DMS79 (cell line): ENCODE measurements at regions not wholly inside any gene's neighbourhood (a gene's known extent, or its start where the extent isn't known, plus 50 kb on each side); places are given as distances from the start of the nearest gene placed in this dataset.

ENCODE experiments used
- DNase-seq: peaks from one replicate; lab custom pipeline; 2025; lab: John Stamatoyannopoulos, UW

- DNase-seq, result no peak
Observed at GRCh38 chr21:27257908-27258556, 291.1 kb upstream of the ADAMTS5 start.

- DNase-seq, result no peak
Observed at GRCh38 chr21:27257226-27257625, 290.3 kb upstream of the ADAMTS5 start.

DNA sequence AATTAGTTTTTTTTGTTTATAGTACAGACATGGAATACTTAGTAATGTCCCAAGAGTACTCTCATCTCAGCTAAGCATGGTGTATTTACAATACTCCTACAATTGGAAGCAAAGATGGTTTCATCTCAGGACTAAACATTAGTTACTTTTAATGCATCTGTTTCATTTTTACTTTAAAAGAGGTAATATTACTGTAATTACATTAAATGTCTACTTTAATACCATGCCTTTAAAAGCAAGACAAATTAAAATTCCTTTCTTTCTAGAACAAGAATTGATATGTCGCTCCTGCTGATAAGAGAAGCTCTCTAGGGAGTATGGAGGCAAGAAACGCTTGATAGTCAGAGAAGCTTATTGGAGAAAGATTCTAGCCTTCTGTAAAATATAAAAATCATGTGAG, 284.9 kb upstream of the ADAMTS5 start:
- DNase-seq, result no peak

DNA sequence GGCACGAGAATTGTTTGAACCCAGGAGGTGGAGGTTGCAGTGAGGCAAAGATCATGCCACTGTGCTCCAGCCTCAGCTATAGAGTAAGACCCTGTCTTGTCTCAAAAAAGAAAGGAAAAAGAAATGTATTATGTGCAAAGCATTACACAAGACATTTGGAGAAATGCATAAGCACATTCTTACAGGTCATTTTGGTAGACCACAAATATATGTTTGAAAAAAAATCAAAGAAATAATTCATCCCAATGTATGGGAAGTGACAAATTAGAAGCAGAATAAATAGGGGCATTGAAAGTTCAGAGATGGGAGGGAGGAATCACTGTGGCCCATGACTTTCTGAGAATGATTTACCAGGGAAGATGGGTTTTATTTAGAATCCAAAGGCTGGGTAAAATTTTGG, 283.5 kb upstream of the ADAMTS5 start:
- DNase-seq, result no peak

DNA sequence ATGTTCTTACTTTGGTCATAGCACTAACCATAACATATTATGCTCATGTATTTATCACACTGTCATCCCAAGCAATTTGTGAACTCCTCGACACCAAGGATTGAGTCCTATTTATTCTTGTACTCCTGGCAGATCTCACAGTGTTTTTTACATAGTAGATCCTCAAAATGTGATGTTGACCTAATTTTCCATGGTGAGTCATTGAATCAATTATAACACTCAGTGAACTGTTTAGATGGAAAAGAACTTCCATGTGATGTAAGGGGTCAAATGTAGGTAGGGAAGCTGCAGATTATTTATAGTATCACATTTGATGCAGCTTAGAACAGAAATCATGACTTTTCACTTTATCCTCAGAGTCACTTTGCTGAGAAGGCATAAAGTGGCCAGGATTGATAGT, 281.9 kb upstream of the ADAMTS5 start:
- no peak for DNase-seq

GRCh38 chr21:27246741-27247140, 279.9 kb upstream of the ADAMTS5 start:
- DNase-seq, result no peak

GRCh38 chr21:27244776-27245175, 277.9 kb upstream of the ADAMTS5 start:
- no peak for DNase-seq

DNA sequence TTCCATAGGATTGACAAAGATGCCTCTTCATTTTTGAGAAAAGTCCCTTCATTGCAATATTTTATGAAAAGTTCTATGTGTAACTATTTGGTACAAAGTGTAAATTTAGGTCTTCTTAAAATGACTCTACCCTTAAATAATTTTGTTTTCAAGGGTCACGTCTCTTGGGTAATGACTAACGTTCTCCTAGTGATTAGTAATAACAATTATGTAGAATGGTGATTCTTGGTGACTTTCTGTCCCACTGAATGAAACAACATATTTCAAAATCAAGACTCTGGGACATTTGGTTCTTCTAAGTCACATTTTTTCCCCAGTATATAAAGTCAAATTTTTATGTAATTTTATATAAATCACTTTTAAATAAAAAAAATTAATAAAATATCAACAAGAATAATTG, 277.5 kb upstream of the ADAMTS5 start:
- no peak for DNase-seq

DNA sequence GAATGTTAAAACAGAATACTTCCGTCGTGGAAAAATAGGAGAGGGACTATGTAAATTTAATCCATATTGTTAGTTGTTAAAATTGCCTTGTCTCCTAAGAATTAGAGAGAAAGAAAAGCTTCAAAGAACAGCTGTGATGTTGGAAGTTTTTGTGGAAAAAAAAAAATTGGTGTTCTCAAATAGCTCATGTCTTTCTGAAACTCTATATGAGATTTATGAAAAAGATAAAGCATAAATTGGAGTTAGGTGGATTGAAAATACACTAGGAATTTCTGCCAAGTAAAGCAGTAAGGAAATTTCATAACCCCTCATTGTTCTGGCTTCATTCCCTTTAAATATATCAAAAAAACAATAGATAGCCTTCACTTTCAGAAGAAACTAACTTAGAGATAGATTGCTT, 274.0 kb upstream of the ADAMTS5 start:
- DNase-seq, result no peak

GRCh38 chr21:27233514-27234115, 266.7 kb upstream of the ADAMTS5 start:
- DNase-seq, result no peak

DNA sequence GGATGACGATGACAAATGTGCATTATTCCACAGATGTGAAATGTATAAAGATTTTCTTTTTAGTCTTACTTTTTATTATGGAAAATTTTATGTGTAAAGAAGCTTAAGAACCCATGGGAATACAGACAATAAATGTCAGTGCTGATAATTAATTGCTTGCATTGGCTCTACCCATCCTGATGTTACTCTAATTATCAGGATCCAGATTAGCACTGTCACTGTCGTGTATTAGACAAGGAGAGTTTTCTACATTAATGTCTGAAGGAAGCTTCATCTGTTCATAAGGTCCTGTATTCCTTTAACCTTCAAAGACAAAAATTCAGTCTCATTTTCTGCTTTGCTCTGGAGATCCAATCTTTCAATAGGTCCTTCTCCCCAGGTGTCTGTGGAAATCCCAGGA, 259.1 kb upstream of the ADAMTS5 start:
- no peak for DNase-seq

GRCh38 chr21:27225151-27225550, 258.3 kb upstream of the ADAMTS5 start:
- no peak for DNase-seq

- no peak for DNase-seq
Observed at GRCh38 chr21:27224169-27224568, 257.3 kb upstream of the ADAMTS5 start.

- DNase-seq, result no peak
Observed at GRCh38 chr21:27221077-27221476, 254.2 kb upstream of the ADAMTS5 start.

DNA sequence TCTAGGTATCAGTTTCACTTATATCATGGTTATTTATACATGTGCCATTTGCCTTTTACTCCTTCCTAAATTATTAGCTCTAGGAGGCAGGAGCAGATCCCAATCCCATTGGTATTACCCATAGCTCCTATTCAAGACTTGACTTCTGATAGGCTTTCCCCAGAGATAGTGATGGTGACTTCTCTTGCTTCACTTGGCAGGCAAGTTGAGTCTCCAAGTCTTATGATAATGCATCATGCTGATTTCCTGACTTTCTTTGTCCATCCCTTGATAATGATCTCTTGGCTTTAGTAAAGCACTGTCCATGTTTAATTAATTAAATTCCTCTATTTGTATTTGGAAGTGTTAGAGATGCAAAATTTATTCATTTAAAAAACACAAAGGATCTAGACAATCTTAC, 253.5 kb upstream of the ADAMTS5 start:
- DNase-seq, result no peak

- no peak for DNase-seq
Observed at GRCh38 chr21:27219068-27219467, 252.2 kb upstream of the ADAMTS5 start.

GRCh38 chr21:27213303-27213702, 246.4 kb upstream of the ADAMTS5 start:
- DNase-seq, result no peak

GRCh38 chr21:27212441-27212840, 245.6 kb upstream of the ADAMTS5 start:
- DNase-seq, result no peak

- no peak for DNase-seq
Observed at GRCh38 chr21:27209546-27209945, 242.7 kb upstream of the ADAMTS5 start.

DNA sequence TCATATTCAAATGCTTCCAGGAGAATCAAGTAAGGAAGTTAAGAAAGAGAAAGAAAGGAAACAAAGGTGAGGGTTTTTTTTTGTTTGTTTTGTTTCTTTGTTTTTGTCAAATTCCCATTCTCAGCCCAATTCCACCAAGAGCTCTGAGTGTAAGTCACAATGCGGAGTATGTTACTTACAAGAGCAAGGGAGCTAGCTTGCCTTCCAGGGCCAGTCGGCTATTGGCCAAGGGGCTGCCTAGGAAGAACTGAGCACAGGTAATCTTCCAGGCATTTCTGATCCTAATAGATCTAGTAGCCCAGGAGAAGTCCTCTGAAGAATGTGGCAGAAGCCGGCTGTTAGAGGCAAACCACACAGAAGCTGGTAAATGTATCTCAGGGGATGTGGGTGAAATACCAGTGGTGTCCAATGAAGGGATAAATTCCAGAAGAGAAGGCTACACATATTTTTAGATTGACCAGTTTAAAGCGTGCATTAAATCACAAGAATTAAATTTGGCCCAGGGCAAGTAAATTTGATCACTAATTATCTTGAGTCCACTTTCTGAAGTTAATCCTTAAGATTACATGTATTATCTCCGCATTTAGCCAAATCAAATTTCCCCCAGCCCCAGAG, 239.6 kb upstream of the ADAMTS5 start:
- no peak for DNase-seq

- no peak for DNase-seq
Observed at GRCh38 chr21:27202301-27202700, 235.4 kb upstream of the ADAMTS5 start.

DNA sequence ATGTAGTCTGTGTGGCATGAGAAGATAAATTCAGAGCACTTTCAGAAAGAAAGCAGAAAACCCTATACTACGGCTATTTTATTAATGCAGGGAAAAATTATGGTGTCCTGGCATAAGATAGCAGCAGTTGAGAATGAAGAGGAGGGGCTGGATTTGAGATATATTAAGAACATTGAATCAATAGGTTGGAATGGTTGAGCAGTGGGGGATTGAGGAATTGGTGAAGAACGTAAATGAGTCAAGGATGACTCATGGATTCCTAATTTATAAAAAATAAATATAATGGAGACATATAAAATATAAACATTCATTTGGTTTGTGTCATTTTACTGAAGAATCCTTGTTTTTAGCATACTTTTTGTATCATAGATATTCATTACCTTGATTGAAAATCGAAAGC, 234.3 kb upstream of the ADAMTS5 start:
- no peak for DNase-seq

DNA sequence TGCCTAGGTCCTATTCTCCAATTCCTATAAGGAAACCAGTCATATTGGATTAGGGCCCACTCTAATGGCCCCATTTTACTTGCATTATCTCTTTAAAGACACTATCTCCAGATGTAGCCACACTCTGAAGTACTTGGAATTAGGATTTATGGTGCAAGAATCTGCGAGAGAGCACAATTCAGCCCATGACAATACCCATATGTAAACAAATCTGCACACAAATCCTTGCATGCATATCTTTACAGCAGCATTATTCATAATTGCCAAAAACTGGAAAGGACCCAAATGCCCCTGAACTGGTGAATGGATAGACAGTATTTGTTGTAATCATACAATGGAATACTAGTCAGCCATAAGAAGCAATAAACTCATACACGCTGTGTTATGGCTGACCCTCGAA, 229.8 kb upstream of the ADAMTS5 start:
- no peak for DNase-seq
